H1 (cell line): ENCODE measurements at regions not wholly inside any gene's neighbourhood (a gene's known extent, or its start where the extent isn't known, plus 50 kb on each side); places are given as distances from the start of the nearest gene placed in this dataset.

Source experiments
- TF ChIP-seq, protein P1 (sequence below): fragments of 300-600 bp; sonication (generic); IDR thresholded peaks from 2 replicates; pipeline ENCODE4 v1.7.1; 2012; ENCODE audit warnings: low read length, moderate library complexity, mild to moderate bottlenecking, inconsistent platforms; ENCODE audit not compliant: insufficient replicate concordance

DNA sequence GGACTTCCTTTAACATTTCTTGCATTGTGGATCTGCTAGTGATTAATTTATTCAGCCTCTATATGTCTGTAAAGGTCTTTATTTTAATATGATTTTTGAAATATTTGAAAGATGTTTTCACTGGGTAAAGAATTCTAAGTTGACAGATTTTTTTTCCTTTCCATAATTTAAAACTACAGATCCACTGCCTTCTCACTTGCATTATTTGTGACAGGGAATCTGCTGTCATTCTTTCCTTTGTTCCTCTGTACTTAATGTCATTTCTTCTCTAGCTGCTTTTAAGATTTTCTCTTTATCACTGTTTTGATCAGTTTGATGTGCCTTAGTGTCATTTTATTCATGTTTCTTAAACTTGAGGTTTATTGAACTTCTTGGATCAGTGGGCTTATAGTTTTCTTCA, 159.9 kb downstream of the CYB561 start (continued):
- TF ChIP-seq, protein P1, sequence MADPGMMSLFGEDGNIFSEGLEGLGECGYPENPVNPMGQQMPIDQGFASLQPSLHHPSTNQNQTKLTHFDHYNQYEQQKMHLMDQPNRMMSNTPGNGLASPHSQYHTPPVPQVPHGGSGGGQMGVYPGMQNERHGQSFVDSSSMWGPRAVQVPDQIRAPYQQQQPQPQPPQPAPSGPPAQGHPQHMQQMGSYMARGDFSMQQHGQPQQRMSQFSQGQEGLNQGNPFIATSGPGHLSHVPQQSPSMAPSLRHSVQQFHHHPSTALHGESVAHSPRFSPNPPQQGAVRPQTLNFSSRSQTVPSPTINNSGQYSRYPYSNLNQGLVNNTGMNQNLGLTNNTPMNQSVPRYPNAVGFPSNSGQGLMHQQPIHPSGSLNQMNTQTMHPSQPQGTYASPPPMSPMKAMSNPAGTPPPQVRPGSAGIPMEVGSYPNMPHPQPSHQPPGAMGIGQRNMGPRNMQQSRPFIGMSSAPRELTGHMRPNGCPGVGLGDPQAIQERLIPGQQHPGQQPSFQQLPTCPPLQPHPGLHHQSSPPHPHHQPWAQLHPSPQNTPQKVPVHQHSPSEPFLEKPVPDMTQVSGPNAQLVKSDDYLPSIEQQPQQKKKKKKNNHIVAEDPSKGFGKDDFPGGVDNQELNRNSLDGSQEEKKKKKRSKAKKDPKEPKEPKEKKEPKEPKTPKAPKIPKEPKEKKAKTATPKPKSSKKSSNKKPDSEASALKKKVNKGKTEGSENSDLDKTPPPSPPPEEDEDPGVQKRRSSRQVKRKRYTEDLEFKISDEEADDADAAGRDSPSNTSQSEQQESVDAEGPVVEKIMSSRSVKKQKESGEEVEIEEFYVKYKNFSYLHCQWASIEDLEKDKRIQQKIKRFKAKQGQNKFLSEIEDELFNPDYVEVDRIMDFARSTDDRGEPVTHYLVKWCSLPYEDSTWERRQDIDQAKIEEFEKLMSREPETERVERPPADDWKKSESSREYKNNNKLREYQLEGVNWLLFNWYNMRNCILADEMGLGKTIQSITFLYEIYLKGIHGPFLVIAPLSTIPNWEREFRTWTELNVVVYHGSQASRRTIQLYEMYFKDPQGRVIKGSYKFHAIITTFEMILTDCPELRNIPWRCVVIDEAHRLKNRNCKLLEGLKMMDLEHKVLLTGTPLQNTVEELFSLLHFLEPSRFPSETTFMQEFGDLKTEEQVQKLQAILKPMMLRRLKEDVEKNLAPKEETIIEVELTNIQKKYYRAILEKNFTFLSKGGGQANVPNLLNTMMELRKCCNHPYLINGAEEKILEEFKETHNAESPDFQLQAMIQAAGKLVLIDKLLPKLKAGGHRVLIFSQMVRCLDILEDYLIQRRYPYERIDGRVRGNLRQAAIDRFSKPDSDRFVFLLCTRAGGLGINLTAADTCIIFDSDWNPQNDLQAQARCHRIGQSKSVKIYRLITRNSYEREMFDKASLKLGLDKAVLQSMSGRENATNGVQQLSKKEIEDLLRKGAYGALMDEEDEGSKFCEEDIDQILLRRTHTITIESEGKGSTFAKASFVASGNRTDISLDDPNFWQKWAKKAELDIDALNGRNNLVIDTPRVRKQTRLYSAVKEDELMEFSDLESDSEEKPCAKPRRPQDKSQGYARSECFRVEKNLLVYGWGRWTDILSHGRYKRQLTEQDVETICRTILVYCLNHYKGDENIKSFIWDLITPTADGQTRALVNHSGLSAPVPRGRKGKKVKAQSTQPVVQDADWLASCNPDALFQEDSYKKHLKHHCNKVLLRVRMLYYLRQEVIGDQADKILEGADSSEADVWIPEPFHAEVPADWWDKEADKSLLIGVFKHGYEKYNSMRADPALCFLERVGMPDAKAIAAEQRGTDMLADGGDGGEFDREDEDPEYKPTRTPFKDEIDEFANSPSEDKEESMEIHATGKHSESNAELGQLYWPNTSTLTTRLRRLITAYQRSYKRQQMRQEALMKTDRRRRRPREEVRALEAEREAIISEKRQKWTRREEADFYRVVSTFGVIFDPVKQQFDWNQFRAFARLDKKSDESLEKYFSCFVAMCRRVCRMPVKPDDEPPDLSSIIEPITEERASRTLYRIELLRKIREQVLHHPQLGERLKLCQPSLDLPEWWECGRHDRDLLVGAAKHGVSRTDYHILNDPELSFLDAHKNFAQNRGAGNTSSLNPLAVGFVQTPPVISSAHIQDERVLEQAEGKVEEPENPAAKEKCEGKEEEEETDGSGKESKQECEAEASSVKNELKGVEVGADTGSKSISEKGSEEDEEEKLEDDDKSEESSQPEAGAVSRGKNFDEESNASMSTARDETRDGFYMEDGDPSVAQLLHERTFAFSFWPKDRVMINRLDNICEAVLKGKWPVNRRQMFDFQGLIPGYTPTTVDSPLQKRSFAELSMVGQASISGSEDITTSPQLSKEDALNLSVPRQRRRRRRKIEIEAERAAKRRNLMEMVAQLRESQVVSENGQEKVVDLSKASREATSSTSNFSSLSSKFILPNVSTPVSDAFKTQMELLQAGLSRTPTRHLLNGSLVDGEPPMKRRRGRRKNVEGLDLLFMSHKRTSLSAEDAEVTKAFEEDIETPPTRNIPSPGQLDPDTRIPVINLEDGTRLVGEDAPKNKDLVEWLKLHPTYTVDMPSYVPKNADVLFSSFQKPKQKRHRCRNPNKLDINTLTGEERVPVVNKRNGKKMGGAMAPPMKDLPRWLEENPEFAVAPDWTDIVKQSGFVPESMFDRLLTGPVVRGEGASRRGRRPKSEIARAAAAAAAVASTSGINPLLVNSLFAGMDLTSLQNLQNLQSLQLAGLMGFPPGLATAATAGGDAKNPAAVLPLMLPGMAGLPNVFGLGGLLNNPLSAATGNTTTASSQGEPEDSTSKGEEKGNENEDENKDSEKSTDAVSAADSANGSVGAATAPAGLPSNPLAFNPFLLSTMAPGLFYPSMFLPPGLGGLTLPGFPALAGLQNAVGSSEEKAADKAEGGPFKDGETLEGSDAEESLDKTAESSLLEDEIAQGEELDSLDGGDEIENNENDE, result no peak
